Right ventricle myocardium inferior (tissue), 1 donor: ENCODE measurements at regions not wholly inside any gene's neighbourhood (a gene's known extent, or its start where the extent isn't known, plus 50 kb on each side); places are given as distances from the start of the nearest gene placed in this dataset.

Experiments
- ATAC-seq: fragments of 200-7000 bp; cut with Tn5 transposase; one replicate; pipeline ENCODE4 v1.9.1; 2020; ENCODE audit warnings: mild to moderate bottlenecking, moderate library complexity
- DNase-seq: peaks from one replicate; pipeline ENCODE4 v3.0.0; 2021; ENCODE audit errors: missing footprints
- intact Hi-C: fragments of 100-400 bp; cut with DNase I; formaldehyde crosslinking; loops from one replicate; pipeline ENCODE4 v1.11.0; 2022
- donor health status: DM: no; HTN: yes; CAD: no; lungs with severe emphysema.

DNA sequence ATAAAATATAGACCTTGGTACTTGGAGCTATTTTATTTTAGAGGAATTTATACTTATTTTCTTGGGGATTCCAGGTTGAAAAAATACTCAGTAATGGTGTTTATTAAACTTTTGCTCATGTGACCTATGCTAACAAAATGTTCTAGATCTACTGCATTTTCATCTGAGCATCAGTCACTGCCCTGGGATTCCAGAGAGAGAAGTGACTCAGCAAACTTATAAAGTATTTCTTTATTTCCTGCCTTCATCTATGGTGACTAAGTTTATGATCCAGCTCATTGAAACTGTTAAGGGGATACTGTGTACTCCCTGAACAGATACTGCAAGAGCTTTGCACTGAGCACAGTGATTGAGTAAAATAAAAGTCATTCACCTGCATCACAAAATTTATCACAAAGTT lies 298.5 kb upstream of the CDH18 start:
- DNase-seq = no peak
- ATAC-seq = no peak
- intact Hi-C loops = no loop called here

DNA sequence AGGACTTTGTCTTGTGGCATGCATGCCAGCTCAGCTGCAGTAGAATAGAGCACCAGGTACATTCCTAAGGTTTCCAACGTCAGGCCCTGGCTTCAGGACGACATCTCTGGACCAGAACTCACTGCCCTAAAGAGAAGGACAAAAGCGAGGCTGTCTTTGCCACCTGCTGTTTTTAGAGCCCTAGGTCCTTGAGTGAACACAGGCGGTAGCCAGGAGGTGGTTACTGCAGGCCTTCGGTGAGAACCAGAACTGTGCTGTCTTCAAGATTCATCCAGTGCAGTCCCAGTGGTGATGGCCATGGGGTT lies 288.9 kb upstream of the CDH18 start:
- intact Hi-C loops = no loop called here
- ATAC-seq (no peak), DNase-seq (no peak)

DNA sequence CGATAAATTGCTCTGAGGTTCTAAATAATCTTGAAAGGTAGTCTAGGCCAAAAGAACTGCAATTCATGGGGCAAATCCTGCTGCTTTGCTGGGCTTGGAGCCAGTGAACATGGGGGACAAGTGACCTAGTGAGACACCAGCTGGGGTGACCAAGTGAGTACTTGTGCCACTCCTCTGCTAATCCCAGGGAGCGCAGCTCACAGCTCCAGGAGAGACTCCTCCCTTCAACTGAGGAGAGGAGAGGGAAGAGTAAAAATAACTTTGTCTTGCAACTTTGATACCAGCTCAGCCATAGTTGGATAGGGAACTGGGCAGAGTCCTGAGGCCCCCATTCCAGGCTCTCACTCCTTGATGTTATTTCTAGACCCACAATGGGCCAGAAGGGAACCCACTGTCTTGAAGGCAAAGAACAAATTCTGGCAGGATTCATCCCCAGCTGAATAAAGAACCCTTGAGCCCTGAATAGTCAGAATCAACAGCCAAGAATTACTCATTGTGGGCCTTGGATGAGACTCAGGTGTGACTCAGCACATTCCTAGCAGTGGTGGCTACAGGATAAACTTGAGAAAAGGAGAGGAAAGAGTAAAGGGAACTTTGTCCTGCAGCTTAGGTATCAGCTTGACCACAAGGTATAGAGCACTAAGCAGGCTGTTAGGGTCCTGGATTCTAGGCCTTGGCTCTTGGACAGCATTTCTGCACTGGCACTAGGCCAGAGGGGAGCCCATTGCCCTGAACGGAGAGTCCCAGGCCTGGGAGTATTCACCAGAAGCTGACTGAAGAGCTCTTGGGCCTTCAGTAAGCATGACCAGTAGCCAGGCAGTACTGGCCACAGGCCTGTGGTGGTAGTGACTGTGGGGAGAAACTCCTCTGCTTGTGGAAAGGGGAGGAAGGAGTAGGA lies 288.3 kb upstream of the CDH18 start:
- DNase-seq (no peak), ATAC-seq (no peak)
- intact Hi-C loops = no loop called here

DNA sequence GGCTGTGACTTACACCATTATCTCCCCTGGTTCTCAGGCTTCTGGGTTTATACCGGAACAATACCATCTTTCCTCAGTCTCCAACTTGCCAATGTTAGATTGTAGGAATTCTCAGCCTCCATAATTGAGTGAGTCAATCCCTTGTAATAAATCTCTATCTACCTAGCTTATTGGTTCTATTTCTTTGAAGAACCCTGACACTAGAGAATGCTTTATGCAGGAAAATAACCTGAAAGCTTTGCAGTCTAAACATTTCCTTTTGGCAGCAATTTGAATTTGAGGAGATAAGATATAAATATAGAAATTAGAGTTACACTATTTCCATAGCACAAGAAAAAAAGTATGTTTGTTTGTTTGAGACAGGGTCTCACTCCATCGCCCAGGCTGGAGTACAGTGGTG lies 278.1 kb upstream of the CDH18 start:
- ATAC-seq (no peak), DNase-seq (no peak)
- intact Hi-C loops = no loop called here

DNA sequence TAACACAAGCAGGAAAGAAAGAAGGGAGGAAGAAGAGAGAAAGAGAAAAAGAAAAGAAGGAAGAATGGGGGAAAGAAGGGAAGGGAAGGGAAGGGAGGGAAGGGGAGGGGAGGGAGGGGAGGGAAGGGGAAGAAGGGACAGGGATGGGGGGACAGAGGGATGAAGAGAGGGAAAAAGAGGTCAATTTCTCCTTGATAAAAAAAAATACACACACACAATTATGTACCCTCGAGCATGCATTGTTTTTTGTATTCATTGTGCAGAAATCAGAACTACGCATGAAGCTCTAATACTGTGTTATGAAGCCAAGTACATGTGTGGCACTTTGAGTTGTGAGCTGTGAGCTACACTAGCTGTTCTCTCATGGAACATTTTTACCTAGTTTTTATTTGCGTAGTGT lies 274.9 kb upstream of the CDH18 start:
- no peak for ATAC-seq
- intact Hi-C loops = no loop called here

DNA sequence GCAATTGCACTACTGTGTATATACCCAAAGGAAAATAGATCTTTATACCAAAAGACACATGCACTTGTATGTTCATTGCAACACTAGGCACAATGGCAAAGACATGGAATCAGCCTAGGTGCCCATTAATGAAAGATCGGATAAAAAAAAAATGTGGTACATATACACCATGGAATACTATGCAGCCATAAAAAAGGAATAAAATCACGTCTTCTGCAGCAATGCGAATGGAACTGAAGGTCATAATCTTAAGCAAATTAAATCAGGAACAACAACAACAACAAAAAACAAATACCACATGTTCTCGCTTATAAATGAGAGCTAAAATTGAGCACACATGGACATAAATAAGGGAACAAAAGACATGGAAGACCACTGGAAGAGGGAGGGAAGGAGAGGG lies 266.7 kb upstream of the CDH18 start:
- ATAC-seq = no peak
- DNase-seq = no peak
- intact Hi-C loops = no loop called here

More for the DNA sequence above, 274.9 kb upstream of the CDH18 start:
- no peak for DNase-seq

DNA sequence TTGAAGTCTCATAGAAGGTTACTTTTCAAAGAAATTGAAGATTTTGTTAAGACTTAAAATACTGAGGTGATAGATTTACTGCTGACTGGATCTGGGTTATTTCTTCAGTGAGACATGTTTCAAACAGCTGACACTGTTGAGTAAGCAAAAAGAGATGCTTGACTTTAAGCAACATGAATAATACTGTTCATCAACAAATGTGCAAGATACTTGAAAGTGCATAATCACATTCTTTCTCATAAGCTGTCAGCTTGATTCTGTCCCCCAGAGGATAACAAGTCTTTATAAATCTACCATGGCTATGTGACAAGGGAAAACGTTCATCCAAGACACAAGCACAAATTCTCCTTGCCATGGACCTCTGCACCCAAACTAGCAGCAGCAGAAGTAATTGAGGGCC lies 260.1 kb upstream of the CDH18 start:
- no peak for ATAC-seq
- intact Hi-C loops = no loop called here

DNA sequence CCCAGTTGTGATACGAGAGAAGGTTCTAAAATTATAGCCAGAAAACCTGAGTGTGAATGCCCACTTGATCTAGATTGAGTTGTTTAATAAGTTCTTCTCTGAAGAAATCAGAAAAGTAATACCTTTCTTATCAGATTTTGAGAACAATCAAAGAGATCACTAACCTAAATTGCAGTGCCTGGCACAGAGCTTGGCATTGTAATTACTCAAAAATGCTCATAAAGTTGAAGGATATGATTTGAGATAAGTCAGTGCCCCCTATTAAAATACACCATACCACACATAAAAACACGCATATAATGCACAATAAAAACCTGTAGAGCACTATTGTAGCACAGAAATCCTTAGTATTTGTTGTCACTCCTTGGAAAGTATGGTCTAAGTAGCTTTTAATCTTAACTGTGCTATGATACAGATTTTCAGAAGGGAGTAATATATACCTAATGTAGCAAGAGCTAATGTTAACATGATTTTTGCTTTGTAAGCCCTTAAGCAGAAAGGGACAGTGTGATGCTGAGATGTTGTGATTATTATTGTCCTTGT lies 257.5 kb upstream of the CDH18 start:
- no peak for DNase-seq
- intact Hi-C loops = no loop called here
- no peak for ATAC-seq

More for the DNA sequence above, 260.1 kb upstream of the CDH18 start:
- DNase-seq = no peak

DNA sequence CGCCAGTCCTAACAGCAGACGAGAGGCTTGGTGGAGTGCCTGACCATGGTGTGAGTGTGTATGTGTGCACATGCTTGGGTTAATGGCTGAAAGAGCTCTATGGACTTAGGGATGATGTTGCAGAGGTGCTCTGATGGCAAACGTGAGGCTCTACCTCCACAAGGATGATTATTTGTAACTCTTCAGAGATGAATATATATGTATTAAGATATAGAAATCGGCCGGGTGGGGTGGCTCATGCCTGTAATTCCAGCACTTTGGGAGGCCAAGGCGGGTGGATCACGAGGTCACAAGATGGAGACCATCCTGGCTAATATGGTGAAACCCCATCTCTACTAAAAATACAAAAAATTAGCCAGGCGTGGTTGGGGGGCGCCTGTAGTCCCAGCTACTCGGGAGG lies 253.4 kb upstream of the CDH18 start:
- intact Hi-C loops = no loop called here
- ATAC-seq = no peak
- DNase-seq = peak; percentile 61

DNA sequence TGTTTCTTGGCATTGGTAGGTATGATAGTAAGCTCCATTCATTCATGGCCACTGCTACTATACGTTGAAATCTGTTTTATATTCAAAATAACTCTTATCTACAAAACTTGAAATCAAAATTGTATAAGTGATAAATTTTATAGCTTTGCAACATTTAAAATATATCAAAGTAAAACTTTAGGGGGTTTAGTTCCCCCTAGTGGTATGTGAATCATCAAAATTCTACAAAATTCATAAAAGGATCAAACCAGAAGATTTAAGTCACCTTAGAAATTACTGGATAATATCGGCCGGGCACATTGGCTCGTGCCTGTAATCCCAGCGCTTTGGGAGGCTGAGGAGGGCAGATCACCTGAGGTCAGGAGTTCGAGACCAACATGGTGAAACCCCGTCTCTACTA lies 243.0 kb upstream of the CDH18 start:
- ATAC-seq = no peak
- intact Hi-C loops = no loop called here
- DNase-seq = no peak

DNA sequence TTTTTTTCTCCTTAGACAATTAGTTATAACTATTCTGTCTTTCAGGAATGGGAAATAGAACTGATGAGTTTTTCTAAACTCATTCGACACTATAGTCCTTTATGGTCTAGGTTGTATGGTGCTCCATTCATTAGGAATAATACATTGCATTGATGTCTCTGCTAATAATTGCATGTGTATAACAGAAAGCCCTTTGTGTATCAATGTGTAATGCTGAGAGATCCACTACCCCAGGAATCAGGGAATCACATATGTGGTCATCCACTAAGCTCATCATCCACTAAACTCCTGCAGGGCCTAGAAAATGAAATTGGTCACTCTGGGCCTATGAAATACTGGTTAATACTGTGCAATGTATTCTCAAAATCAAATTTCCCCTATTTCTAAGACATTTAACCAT lies 242.0 kb upstream of the CDH18 start:
- intact Hi-C loops = no loop called here
- ATAC-seq = no peak
- no peak for DNase-seq

DNA sequence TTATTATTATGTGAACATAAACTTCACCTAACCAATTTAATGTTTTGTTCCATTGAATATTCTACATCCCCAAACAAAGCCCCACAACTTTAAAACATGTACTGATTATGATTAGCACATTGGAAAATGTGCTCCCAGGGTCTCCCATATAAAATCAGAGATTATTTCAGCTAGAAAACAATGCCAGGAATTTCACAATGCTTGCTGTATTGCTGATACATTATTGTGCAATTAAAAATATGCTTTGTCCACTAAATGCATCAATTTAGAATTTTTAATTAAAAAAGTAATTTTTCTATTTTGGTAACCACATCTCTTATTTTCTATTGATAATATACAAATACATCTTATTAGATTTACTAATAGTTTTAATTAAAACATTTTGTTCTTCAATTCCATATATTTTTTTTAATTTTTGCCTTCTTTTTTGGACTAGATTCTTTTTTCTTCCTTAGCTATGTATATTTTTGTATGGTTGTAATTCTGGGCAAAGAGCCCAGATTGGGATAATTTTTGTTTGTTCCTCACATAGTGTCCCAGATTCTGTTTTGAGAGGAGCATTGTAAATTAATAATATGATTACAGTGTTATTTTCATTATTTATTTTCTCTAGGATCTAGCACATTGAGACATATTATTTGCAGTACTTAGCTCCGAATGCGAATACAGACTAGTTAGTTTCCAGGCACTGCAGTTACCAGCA lies 241.5 kb upstream of the CDH18 start:
- intact Hi-C loops = no loop called here
- DNase-seq = no peak
- ATAC-seq = no peak

DNA sequence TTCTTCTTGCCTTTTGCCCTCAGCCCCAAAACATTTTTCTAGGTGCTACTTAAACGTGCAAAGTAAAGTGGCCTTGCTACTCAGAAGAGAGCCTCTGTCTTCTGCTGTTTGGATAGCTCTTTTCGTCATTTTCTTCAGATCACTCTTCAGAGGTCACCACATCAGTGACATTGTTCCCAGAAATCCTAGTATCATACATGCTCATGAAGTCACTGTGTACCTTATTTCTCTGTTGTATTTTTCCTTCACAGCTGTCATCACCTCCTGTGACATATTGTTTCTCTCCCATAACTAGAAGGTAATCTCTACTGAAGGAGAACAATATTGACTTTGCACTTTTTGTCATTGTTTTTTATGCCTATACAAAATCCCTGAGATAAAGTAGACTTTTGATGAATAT lies 237.0 kb upstream of the CDH18 start:
- intact Hi-C loops = no loop called here
- ATAC-seq (no peak), DNase-seq (no peak)

DNA sequence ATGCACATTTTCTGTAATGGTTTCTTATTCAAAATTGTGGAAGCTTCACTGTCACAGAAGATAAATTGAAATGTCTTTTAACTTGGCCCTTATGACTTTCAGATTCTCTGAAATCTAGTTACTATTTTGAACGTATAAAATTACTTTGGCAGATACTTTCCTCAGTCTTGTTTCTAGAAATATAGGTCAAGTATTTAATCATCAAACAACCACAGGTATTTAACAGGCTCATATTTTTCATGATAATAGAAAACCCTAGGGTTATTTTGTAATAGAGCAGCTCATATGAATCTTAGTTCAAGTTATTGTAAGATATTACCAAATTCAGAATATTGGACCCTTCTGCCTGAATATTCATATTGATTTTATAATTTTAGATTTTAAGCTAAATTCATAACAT lies 236.0 kb upstream of the CDH18 start:
- ATAC-seq = no peak
- no peak for DNase-seq
- intact Hi-C loops = no loop called here

DNA sequence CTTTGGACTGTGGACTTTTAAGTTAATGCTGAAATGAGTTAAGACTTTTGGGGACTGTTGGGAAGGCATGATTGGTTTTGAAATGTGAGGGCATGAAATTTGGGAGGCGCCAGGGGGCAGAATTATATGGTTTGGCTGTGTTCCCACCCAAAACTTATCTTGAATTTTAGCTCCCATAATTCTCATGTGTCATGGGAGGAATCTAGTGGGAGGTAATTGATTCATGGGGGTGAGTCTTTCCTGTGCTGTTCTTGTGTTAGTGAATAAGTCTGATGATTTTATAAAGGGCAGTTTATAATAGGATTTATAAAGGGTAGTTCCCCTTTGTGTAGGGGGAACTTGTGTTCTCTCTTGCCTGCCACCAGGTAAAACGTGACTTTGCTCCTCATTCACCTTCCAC lies 235.5 kb upstream of the CDH18 start:
- ATAC-seq (no peak), DNase-seq (no peak)
- intact Hi-C loops = no loop called here

DNA sequence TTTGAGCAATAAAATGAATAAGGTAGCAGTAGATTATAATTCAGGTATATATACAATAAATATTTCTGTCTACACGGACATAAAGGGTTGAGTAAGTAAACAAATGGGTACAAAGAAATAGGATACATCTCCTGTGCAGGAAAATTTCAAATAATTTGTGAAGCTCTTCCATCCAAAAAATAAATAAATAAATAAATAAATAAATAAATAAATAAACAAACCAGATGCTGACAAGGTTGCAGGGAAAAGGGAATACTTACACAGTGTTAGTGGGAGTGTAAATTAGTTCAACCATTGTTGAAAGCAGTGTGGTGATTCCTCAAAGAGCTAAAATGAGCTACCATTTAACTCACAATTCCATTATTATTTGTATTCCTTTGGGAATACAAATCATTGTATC lies 227.3 kb upstream of the CDH18 start:
- intact Hi-C loops = no loop called here
- ATAC-seq = no peak
- no peak for DNase-seq

DNA sequence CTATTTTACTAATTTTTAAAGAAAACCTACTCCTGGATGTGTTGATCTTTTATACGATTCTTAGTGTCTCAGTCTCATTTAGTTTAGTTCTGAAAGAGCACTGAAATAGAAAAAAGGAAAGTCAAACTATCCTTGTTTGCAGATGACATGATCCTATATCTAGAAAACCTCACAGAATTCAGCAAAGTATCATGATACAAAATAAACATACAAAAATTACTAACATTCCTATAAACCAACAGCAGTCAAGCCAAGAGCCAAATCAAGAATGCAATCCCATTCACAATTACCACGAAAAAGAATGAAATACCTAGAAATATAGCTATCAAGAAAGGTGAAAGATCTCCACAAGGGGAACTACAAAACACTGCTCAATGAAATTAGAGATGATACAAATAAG lies 225.8 kb upstream of the CDH18 start:
- ATAC-seq (no peak), DNase-seq (no peak)
- intact Hi-C loops = no loop called here

DNA sequence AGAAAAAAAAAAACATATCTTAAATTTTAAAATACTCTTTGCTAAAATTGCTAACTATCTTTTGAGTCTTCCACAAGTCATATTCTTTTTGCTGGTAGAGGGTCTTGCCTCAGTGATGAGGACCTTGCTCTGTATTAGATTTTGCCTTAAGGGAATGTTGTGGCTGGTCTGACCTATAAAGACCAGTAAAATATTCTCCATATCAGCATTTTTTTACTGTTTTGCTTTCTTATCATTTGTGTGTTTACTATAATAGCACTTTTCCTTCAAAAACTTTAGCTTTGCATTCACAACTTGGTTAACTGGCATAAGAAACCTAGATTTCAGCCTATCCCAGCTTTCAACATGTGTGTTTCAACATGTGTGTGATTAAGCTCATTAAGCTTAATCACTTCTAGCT lies 224.7 kb upstream of the CDH18 start:
- intact Hi-C loops = no loop called here
- no peak for ATAC-seq
- no peak for DNase-seq

DNA sequence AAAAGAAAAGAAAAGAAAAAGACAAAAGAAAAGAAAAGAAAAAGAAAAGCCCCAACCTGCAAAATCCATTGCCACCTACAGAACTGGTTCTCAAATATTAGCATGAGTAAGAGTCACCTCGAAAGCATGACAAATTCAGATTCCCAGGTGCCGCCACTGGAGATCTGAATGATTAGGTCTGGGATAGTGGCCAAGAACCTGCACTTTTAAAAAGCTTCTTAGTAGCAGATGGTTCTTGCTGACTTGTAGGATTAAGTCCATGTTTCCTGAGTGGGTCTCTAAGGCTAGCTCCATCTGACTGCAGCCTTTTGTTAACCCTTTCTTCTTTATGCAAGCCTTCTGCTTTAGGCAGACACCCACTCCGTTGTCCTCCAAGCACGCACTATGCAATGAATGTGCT lies 178.5 kb upstream of the CDH18 start:
- DNase-seq = no peak
- ATAC-seq = no peak
- intact Hi-C loops = no loop called here

DNA sequence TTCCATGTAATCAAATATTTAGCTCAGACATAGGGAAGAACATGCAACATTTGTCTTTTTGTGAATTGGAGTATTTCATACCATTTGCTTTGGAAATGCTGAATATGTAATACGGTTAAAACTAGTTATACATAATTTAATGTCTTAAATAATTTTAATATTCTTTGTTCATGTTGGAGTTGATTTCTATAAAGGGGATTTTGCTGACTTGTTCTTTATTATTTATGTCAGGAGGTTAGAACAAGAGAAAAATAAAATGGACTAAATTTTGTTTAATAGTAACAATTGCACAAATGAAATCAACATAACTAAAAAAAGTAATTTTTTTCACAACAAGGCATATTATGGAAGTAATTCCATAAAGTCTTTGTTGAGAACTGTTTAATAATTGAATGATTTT lies 170.0 kb upstream of the CDH18 start:
- no peak for ATAC-seq
- intact Hi-C loops = no loop called here
- DNase-seq = no peak
